ENCODE measurements at regions not wholly inside any gene's neighbourhood (a gene's known extent, or its start where the extent isn't known, plus 50 kb on each side); places are given as distances from the start of the nearest gene placed in this dataset.
"Not testable (repeated sequence)": the region's sequence is repeated elsewhere in the genome, so short reads cannot be mapped to it uniquely, and the experiment has no call there.

GRCh38 chr14:23895053-23895419, 58.5 kb upstream of the DHRS4 start:
- Histone ChIP-seq H3K4me1 (ENCODE audit: low read depth, poor library complexity, severe bottlenecking) (no peaks in the 10 kb centered on the region), H3K4me2 (no peak overlapping the region), H3K4me3 (IDR thresholded peaks at IDR 0.05; ENCODE audit: insufficient read depth, low read depth, low read length) (no peak overlapping the region), H4K20me1 (ENCODE audit: insufficient read depth) (no peaks in the 10 kb centered on the region), H3K27me3 (ENCODE audit: insufficient read depth, low read depth) (no peaks in the 10 kb centered on the region), H3K79me2 (ENCODE audit: insufficient read depth, low read depth) (no peaks in the 10 kb centered on the region), H3K27ac (no peak overlapping the region), H3K36me3 (ENCODE audit: insufficient read depth) (no peaks in the 10 kb centered on the region), H3K9ac (no peak overlapping the region), H2AFZ (ENCODE audit: low read depth) (no peak overlapping the region)
- TF ChIP-seq, protein P1, sequence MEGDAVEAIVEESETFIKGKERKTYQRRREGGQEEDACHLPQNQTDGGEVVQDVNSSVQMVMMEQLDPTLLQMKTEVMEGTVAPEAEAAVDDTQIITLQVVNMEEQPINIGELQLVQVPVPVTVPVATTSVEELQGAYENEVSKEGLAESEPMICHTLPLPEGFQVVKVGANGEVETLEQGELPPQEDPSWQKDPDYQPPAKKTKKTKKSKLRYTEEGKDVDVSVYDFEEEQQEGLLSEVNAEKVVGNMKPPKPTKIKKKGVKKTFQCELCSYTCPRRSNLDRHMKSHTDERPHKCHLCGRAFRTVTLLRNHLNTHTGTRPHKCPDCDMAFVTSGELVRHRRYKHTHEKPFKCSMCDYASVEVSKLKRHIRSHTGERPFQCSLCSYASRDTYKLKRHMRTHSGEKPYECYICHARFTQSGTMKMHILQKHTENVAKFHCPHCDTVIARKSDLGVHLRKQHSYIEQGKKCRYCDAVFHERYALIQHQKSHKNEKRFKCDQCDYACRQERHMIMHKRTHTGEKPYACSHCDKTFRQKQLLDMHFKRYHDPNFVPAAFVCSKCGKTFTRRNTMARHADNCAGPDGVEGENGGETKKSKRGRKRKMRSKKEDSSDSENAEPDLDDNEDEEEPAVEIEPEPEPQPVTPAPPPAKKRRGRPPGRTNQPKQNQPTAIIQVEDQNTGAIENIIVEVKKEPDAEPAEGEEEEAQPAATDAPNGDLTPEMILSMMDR (conservative IDR thresholded peaks at IDR 0.05; ENCODE audit: low read depth, low read length), result no peak

DNA sequence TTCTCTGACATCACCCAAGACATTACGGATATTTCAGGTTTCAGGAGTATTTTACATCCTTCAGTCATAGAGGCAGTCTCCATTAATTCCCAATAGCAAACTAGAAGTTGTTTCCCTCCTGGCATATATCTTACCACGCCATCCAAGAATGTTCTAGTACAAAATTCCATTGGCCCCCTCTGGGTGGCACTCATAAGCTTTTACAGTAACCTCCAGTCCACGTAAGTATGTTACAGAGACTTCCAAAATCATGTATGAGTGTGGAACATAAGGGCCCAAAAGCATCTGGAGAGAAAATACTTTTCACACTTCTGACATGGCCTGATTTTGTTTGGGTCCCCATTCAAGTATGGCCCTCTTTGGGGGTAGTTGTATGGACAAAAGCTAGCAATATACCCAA, 58.1 kb upstream of the DHRS4 start:
- H3K79me2 ChIP-seq (ENCODE audit: insufficient read depth, low read depth), result no peaks in the 10 kb centered on the region
- H3K36me3 ChIP-seq (ENCODE audit: insufficient read depth), result no peaks in the 10 kb centered on the region
- H3K27me3 ChIP-seq (ENCODE audit: insufficient read depth, low read depth), result no peaks in the 10 kb centered on the region
- TF ChIP-seq, protein P1 (conservative IDR thresholded peaks at IDR 0.05; ENCODE audit: low read depth, low read length), result no peak
- H3K27ac ChIP-seq, result no peak overlapping the region
- no peak overlapping the region for H3K4me3 ChIP-seq (IDR thresholded peaks at IDR 0.05; ENCODE audit: insufficient read depth, low read depth, low read length)
- no peak overlapping the region for H3K4me2 ChIP-seq
- H2AFZ ChIP-seq (ENCODE audit: low read depth), result no peak overlapping the region
- H3K9ac ChIP-seq, result no peak overlapping the region
- H4K20me1 ChIP-seq (ENCODE audit: insufficient read depth), result no peaks in the 10 kb centered on the region
- no peaks in the 10 kb centered on the region for H3K4me1 ChIP-seq (ENCODE audit: low read depth, poor library complexity, severe bottlenecking)

GRCh38 chr14:23896609-23897153, 56.9 kb upstream of the DHRS4 start:
- no peak overlapping the region for H3K9ac ChIP-seq
- H3K4me3 ChIP-seq (IDR thresholded peaks at IDR 0.05; ENCODE audit: insufficient read depth, low read depth, low read length), result no peak overlapping the region
- H3K36me3 ChIP-seq (ENCODE audit: insufficient read depth), result no peaks in the 10 kb centered on the region
- H4K20me1 ChIP-seq (ENCODE audit: insufficient read depth), result no peaks in the 10 kb centered on the region
- no peak overlapping the region for H3K4me2 ChIP-seq
- H3K27ac ChIP-seq, result no peak overlapping the region
- no peaks in the 10 kb centered on the region for H3K79me2 ChIP-seq (ENCODE audit: insufficient read depth, low read depth)
- H2AFZ ChIP-seq (ENCODE audit: low read depth), result no peak overlapping the region
- H3K4me1 ChIP-seq (ENCODE audit: low read depth, poor library complexity, severe bottlenecking), result no peaks in the 10 kb centered on the region
- H3K27me3 ChIP-seq (ENCODE audit: insufficient read depth, low read depth), result no peaks in the 10 kb centered on the region
- TF ChIP-seq, protein P1 (conservative IDR thresholded peaks at IDR 0.05; ENCODE audit: low read depth, low read length), result no peak

- H3K4me3 ChIP-seq (IDR thresholded peaks at IDR 0.05; ENCODE audit: insufficient read depth, low read depth, low read length); H3K27ac ChIP-seq; H4K20me1 ChIP-seq (ENCODE audit: insufficient read depth); H3K79me2 ChIP-seq (ENCODE audit: insufficient read depth, low read depth); H3K9ac ChIP-seq; H3K27me3 ChIP-seq (ENCODE audit: insufficient read depth, low read depth); H2AFZ ChIP-seq (ENCODE audit: low read depth); H3K4me2 ChIP-seq; H3K4me1 ChIP-seq (ENCODE audit: low read depth, poor library complexity, severe bottlenecking); H3K36me3 ChIP-seq (ENCODE audit: insufficient read depth): not testable (repeated sequence)
Observed at GRCh38 chr14:23897291-23897690, 56.3 kb upstream of the DHRS4 start.

GRCh38 chr14:23898359-23898758, 55.2 kb upstream of the DHRS4 start:
- H3K4me2 ChIP-seq; H3K79me2 ChIP-seq (ENCODE audit: insufficient read depth, low read depth); H3K36me3 ChIP-seq (ENCODE audit: insufficient read depth); H3K4me1 ChIP-seq (ENCODE audit: low read depth, poor library complexity, severe bottlenecking); H3K4me3 ChIP-seq (IDR thresholded peaks at IDR 0.05; ENCODE audit: insufficient read depth, low read depth, low read length); H2AFZ ChIP-seq (ENCODE audit: low read depth); H3K27ac ChIP-seq; H3K27me3 ChIP-seq (ENCODE audit: insufficient read depth, low read depth); H3K9ac ChIP-seq; H4K20me1 ChIP-seq (ENCODE audit: insufficient read depth): not testable (repeated sequence)

All from KMS-11 (cell line).